Right cardiac atrium (tissue), 5 donors: ENCODE measurements at regions not wholly inside any gene's neighbourhood (a gene's known extent, or its start where the extent isn't known, plus 50 kb on each side); places are given as distances from the start of the nearest gene placed in this dataset.

Source experiments
- ATAC-seq, 2 donors: fragments of 200-7000 bp; cut with Tn5 transposase; one replicate each; pipeline versions ENCODE4 v1.8.0 to v1.9.1; 2020; ENCODE audit warnings: moderate library complexity in 2 of 2, mild to moderate bottlenecking in 1 of 2
- DNase-seq, 3 donors: peaks; one replicate each; pipeline ENCODE4 v3.0.0-alpha.2; 2020
- H3K27ac ChIP-seq: one replicate; pipeline ENCODE4 v1.5.1; 2013; ENCODE audit warnings: mild to moderate bottlenecking, low read length, control low read depth, moderate library complexity
- H3K27me3 ChIP-seq: one replicate; pipeline ENCODE4 v1.6.1; 2013; ENCODE audit not compliant: control insufficient read depth, insufficient read depth
- H3K4me1 ChIP-seq: one replicate; pipeline ENCODE4 v1.6.1; 2013; ENCODE audit warnings: low read length; ENCODE audit not compliant: control insufficient read depth, insufficient read depth
- H3K4me3 ChIP-seq: one replicate; pipeline ENCODE4 v1.5.1; 2013; ENCODE audit warnings: low read length, control low read depth
- H3K9me3 ChIP-seq: one replicate; pipeline ENCODE4 v1.6.1; 2013; ENCODE audit warnings: low read length; ENCODE audit not compliant: control insufficient read depth
- WGBS: extraction: QIAGEN DNeasy Blood & Tissue Kit; methylation state at CpG from one replicate; pipeline ENCODE4 v1.1.7; 2013; 5-methylcytosine and 5-hydroxymethylcytosine counted together
- intact Hi-C, 4 donors: fragments of 100-400 bp; cut with DNase I; formaldehyde crosslinking; loops; one replicate each; pipeline versions ENCODE4 v1.11.0 to v1.14.0; 2022 to 2023
- donor health status: healthy with polysubstance abuse.
- donor health status: DM: no; HTN: yes; CAD: no.
- donor health status: DM: no; HTN: no; CAD: no.
- donor health status: DM: no; HTN: yes; CAD: no; lungs with severe emphysema.
- donor health status: DM: yes; HTN: yes; CAD: no.

DNA sequence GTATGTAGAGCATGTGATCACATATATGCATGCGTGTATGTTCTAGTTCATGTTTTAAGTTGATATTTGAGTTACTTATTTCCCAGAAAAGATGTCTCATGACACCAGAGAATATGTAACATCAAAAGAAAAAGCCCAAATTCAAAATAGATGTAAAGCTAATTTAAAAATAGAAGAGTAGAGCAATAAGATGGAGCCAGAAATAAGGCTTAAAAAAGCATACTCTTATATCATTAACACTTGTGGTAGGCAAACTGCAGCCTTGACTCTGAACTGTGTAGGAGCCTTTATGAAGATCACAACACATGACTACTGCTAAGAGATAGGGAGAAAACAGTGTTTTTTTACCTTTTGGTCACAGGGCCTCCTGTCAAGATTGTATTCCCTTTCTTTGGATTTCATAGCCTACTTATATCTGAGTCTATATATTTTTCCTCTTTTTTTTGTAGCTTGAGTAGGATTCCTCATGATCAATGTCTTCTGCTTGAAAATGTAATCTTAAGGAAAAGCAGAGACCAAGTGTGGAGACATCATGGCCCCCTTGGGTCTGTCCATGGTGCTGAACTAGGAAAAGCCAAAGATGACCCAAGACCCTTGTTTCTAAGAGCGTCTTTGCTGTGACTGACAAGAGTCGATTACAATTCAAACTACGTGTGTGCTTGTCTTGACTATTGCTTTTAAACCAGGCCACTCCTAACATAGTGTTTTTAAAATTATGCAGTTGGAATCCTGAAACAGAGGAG, 390.4 kb downstream of the SHISA9 start:
- DNase-seq (no peak), ATAC-seq (no peak)
- WGBS, result 80% methylated on average over 4 of the region's 4 CpGs
- H3K27me3 ChIP-seq, result no peaks in the 10 kb centered on the region
- H3K27ac ChIP-seq, result no peak overlapping the region
- no peaks in the 10 kb centered on the region for H3K4me1 ChIP-seq
- no peaks in the 10 kb centered on the region for H3K9me3 ChIP-seq
- intact Hi-C loops, result no loop called here
- no peak overlapping the region for H3K4me3 ChIP-seq

DNA sequence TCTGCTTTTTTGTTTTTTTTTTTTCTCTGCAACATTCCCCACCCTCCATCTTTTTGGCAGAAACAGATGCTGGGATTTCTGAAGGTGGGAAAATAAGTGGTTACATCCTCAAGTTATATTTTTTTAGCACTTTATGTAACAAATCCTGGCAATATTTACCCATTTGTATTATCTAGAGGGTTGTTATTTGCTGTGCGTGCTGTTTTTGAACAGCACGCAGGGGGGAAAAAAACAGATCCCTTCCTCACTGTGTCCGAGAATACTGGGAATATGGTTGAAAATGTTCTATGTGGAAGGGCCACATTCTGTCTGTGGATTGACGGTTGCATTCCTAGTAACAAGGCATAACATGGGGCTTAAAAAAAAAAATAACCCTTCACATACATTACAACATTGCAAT, 394.8 kb downstream of the SHISA9 start:
- intact Hi-C loops, result no loop called here
- no peak for DNase-seq
- H3K4me3 ChIP-seq, result no peak overlapping the region
- H3K9me3 ChIP-seq, result no peaks in the 10 kb centered on the region
- H3K4me1 ChIP-seq, result no peaks in the 10 kb centered on the region
- no peak for ATAC-seq
- H3K27me3 ChIP-seq, result no peaks in the 10 kb centered on the region
- 85% methylated on average over 4 of the region's 4 CpGs for WGBS
- no peak overlapping the region for H3K27ac ChIP-seq

DNA sequence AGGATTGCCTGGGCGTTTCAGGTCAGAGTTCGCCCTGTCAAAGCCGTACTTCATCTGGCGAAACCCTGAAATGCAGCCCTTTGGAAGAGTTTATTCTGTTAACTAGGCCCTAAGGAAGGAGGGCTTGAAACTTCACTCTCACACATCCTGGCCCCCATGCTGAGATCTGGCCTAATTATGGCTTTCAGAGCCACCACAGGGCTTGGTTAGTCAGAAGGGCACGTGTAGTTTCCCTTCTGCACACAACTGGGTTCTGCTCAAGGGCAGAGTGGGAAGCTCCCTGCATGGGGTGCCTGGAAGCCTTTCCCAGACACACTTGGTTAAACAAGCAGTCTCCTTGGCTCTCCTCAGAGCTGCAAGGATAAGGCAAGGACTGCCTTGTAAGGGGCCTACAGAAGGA, 397.3 kb downstream of the SHISA9 start:
- intact Hi-C loops, result no loop called here
- DNase-seq, result no peak
- H3K4me1 ChIP-seq, result no peaks in the 10 kb centered on the region
- 49% methylated on average over 5 of the region's 5 CpGs for WGBS
- ATAC-seq, result no peak
- H3K27ac ChIP-seq, result no peak overlapping the region
- no peaks in the 10 kb centered on the region for H3K27me3 ChIP-seq
- no peaks in the 10 kb centered on the region for H3K9me3 ChIP-seq
- no peak overlapping the region for H3K4me3 ChIP-seq

DNA sequence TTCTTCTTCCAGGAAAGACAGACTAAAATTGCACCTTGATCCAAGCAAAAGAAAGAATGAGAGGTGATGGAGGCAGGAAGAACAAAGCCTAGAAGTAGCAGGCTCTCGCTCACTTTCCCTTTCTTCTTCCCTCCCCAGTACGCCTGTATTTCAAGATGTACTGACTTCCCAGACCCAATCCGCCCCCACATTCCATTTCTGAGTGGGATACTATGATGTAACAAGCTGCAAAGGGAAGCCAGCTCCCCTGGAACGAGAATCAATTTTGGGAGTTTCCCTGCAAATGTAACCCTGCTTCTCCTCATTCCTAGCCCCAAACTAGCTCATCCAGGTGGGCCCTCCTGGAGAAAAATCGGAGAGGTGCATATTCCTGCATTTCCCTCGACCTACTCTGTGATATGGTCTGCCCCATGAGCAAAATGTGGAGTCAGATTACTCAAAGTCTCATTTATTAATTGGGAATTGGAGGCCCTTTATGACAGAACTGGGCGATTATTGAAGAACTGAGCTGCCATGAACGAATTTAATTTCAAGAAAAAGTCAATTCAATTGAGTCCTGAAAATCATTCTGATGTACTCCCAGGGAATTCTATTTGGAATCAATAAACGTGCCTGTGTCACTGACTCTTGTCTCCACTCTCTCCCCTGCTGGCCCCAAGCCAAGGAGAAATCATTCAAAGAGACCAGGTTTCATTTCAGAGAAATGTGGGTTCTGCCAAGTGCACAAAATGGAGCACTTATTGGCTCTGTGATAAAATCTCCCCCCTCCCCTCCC, 398.9 kb downstream of the SHISA9 start:
- Histone ChIP-seq H3K27me3 (no peaks in the 10 kb centered on the region), H3K4me3 (no peak overlapping the region), H3K4me1 (no peaks in the 10 kb centered on the region), H3K9me3 (no peaks in the 10 kb centered on the region), H3K27ac (no peak overlapping the region)
- DNase-seq, result no peak
- no peak for ATAC-seq
- WGBS, result 46% methylated on average over 9 of the region's 9 CpGs
- intact Hi-C loops, result no loop called here

DNA sequence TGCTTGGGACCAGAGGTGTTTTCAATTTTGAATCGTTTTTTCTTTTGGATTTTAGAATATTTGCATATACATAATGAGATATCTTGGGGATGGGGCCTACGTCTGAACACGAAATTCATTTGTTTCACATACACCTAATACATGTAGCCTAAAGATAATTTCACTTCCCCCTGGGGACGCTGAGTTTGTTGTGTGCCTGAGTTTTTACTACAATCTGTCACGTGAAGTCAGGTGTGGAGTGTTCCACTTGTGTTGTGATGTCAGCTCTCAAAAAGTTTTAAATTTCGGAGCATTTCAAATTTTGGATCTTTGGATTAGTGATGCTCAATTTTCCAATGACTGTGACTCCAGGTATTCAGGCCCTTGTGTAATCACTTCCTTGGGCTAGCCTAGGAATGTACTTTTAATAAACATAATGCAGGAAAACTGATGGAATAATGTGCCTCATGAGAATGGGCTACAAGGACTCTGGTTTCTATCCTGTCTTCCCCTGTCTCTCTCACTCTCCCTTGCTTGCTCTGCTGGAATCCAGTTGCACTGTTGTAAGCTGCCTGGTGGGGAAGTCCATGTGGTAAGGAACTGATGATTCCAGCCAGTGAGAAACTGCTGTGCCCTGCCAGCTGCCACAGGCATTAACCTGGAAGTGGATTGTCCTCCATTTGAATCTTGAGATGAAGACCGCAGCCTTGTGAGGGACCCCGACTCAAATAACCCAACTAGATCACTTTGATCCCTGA, 403.8 kb downstream of the SHISA9 start:
- Histone ChIP-seq H3K4me1 (no peaks in the 10 kb centered on the region), H3K4me3 (no peak overlapping the region), H3K9me3 (no peaks in the 10 kb centered on the region), H3K27me3 (no peaks in the 10 kb centered on the region), H3K27ac (no peak overlapping the region)
- DNase-seq, result no peak
- WGBS, result 68% methylated on average over 8 of the region's 8 CpGs
- no peak for ATAC-seq
- intact Hi-C loops, result no loop called here

DNA sequence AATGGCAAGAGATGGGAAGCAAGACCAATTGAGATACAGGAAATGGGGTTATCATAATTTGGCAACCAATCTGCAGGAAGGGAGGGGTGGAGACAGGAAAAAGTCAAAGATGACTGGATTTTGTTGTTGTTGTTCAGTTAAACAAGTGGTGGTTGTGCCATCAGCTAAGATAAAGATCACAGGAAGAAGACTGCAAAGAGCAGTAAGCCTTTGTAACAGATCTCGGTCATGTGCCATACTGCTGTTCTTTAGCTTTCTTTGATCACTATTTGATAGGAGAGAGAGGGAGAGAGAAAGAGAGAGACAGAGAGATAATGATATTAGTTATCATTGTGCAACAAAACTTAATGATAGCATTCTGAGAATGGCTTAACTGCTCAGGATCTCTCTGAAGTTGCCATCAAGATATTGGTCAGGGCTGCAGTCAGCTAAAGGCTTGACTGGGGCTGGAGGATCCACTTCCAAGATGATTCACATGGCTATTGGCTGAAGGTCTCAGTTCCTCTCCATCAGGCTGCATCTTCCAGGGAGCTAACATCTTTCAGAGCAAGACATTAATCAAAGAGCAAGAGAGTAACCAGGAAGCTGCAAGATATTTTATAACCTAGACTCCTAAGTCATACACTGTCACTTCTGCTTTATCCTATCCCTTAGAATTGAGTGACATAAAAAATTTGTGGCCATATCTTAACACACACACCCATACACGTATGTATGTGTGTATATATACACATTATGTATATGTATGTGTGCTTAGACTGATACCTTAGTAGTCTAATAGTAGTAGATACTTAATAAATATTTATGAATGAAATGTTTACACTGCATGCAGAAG, 405.0 kb downstream of the SHISA9 start:
- 23% methylated on average over 2 of the region's 2 CpGs for WGBS
- H3K9me3 ChIP-seq, result no peaks in the 10 kb centered on the region
- DNase-seq (no peak), ATAC-seq (no peak)
- no peak overlapping the region for H3K27ac ChIP-seq
- no peak overlapping the region for H3K4me3 ChIP-seq
- intact Hi-C loops, result no loop called here
- no peaks in the 10 kb centered on the region for H3K27me3 ChIP-seq
- no peaks in the 10 kb centered on the region for H3K4me1 ChIP-seq

DNA sequence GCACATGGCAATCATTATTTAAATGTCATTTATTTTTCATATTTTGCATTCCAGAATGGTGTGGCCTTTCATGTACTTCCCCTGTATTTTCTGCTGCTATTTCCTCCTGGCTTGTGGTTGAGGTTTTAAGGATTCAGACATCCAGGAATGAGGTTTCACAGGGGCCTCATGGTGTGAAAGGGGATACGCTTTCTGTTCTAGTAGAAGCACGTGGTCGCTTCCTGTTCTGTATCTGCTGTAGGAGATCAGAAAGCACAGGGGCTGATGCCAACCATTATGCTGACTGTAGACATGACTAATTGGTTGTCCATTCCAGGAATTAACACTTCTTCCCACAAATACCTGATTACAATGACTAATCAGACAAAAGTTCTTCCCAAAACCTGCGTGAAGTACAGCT, 405.9 kb downstream of the SHISA9 start:
- intact Hi-C loops, result no loop called here
- Histone ChIP-seq H3K4me1 (no peaks in the 10 kb centered on the region), H3K4me3 (no peak overlapping the region), H3K9me3 (no peaks in the 10 kb centered on the region), H3K27me3 (no peaks in the 10 kb centered on the region), H3K27ac (no peak overlapping the region)
- DNase-seq, result no peak
- WGBS, result 38% methylated on average over 4 of the region's 4 CpGs
- ATAC-seq, result no peak

DNA sequence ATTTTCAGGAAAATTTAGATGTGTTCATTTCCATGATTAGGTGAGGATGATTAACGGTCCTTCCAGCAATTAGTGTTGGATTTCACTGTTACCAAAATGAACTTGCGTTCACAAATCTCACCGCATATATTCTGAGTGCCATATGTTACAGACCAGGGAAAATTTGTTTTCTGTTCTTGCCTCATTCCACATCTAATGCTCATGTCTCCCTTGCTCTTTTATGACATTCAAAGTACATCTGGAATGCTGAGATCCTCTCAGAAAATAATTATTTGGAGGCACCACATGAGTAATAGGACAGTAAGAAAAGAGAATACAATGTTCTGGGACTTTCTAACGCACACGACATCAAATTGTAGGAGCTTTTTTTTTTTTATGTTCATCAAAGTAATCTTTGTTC, 406.5 kb downstream of the SHISA9 start:
- H3K4me1 ChIP-seq, result no peaks in the 10 kb centered on the region
- DNase-seq (no peak), ATAC-seq (no peak)
- no peaks in the 10 kb centered on the region for H3K9me3 ChIP-seq
- intact Hi-C loops, result no loop called here
- WGBS, result 83% methylated on average over 5 of the region's 5 CpGs
- no peaks in the 10 kb centered on the region for H3K27me3 ChIP-seq
- no peak overlapping the region for H3K4me3 ChIP-seq
- no peak overlapping the region for H3K27ac ChIP-seq

DNA sequence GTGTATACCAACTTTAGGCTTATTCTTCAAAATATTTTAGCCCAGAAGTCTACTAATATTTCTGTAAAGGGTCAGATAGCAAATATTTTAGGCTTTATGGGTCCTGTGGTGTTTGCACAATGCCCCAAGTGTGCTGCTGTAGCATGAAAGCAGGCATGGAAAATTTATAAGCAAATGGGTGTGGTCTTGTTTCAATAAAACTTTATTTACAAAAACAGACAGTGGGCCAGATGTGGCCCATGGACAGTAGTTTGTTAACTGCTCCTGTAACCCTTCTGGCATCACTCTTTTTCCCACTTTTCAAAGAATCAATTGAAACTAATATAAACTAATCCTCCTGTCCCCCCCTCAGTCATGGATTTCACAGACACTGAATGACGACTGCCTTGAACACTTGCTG, 410.7 kb downstream of the SHISA9 start:
- no peak for DNase-seq
- Histone ChIP-seq H3K4me1 (no peaks in the 10 kb centered on the region), H3K9me3 (no peaks in the 10 kb centered on the region), H3K27me3 (no peaks in the 10 kb centered on the region), H3K27ac (no peak overlapping the region), H3K4me3 (no peak overlapping the region)
- no peak for ATAC-seq
- intact Hi-C loops, result no loop called here
- WGBS, result 82% methylated on average over 1 of the region's 1 CpG

DNA sequence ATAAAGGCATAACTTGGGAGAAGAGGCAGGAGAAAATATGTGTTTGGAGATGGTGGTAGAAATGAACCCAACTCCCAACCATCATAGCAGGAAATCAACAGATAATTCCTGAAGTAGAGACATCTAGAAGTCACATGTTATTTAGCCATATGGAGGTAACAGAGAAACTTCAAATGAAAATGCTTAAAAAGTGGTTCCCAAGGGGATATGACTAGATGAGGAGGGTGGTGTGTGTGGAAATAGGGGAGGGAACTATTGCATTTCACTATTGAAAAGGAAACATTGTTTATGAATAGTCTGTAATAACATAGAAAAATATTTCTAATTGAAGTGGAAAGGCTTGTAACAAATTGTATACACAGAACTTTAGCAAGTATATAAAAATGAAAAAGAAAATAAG, 412.0 kb downstream of the SHISA9 start:
- Histone ChIP-seq H3K4me3 (no peak overlapping the region), H3K27me3 (no peaks in the 10 kb centered on the region), H3K27ac (no peak overlapping the region), H3K9me3 (no peaks in the 10 kb centered on the region), H3K4me1 (no peaks in the 10 kb centered on the region)
- ATAC-seq (no peak), DNase-seq (no peak)
- intact Hi-C loops, result no loop called here

DNA sequence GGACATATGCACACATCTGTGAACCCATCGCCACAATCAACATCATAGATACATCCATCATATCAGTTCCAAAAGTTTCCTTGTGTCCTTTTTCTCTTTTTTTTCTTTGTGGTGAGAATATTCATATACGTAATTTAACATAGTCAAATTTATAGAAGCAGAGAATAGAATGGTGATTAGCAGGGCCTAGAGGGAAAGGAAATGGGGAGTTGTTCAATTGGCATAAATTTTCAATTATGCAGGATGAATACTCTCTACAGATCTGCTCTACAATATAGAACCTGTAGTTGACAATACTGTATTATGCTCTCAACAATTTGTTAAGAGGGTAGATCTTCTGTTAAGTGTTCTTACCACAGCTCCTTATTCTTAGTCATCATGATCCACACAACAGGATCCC, 413.2 kb downstream of the SHISA9 start:
- Histone ChIP-seq H3K27ac (no peak overlapping the region), H3K9me3 (no peaks in the 10 kb centered on the region), H3K4me3 (no peak overlapping the region), H3K27me3 (no peaks in the 10 kb centered on the region), H3K4me1 (no peaks in the 10 kb centered on the region)
- intact Hi-C loops, result no loop called here
- DNase-seq (no peak), ATAC-seq (no peak)
- WGBS, result 91% methylated on average over 2 of the region's 2 CpGs
